DOHH2 (cell line): ENCODE measurements at regions not wholly inside any gene's neighbourhood (a gene's known extent, or its start where the extent isn't known, plus 50 kb on each side); places are given as distances from the start of the nearest gene placed in this dataset.

Source experiments
- H3F3A ChIP-seq: fragments of 200-600 bp; sonication (generic), shearing (Covaris generic); 2 replicates; pipeline ENCODE4 v1.6.0; 2016; ENCODE audit warnings: antibody characterized with exemption, mild to moderate bottlenecking; ENCODE audit not compliant: control insufficient read depth, insufficient read depth
- H3K27ac ChIP-seq: fragments of 200-600 bp; sonication (generic); 2 replicates; pipeline ENCODE4 v1.5.1; 2014; ENCODE audit warnings: low read depth, mild to moderate bottlenecking, low read length, moderate library complexity
- H3K27me3 ChIP-seq: fragments of 200-600 bp; sonication (generic); 2 replicates; pipeline ENCODE4 v1.6.1; 2014; ENCODE audit warnings: mild to moderate bottlenecking, low read length, mixed read lengths; ENCODE audit not compliant: control insufficient read depth
- H3K36me3 ChIP-seq: fragments of 200-600 bp; sonication (generic); 2 replicates; pipeline ENCODE4 v1.6.1; 2014; ENCODE audit warnings: mild to moderate bottlenecking, low read length, moderate library complexity, mixed read lengths; ENCODE audit not compliant: control insufficient read depth
- H3K4me1 ChIP-seq: fragments of 200-600 bp; sonication (generic); 2 replicates; pipeline ENCODE4 v1.6.1; 2014; ENCODE audit warnings: mild to moderate bottlenecking, low read length, mixed read lengths; ENCODE audit not compliant: control insufficient read depth
- H3K4me2 ChIP-seq: fragments of 200-600 bp; sonication (generic); 2 replicates; pipeline ENCODE4 v1.6.0; 2014; ENCODE audit warnings: mild to moderate bottlenecking, low read length, moderate library complexity
- H3K4me3 ChIP-seq: fragments of 200-600 bp; sonication (generic); 2 replicates; pipeline ENCODE4 v1.5.1; 2014; ENCODE audit warnings: mild to moderate bottlenecking, low read length, mixed read lengths
- H3K79me2 ChIP-seq: fragments of 200-600 bp; sonication (generic); 2 replicates; pipeline ENCODE4 v1.6.1; 2014; ENCODE audit warnings: mild to moderate bottlenecking, low read length, mixed read lengths; ENCODE audit not compliant: control insufficient read depth
- H3K9me2 ChIP-seq: fragments of 200-600 bp; sonication (generic); replicated peaks from 2 replicates; pipeline ENCODE4 v1.6.1; 2014; ENCODE audit warnings: mild to moderate bottlenecking, low read length, mixed read lengths; ENCODE audit not compliant: control insufficient read depth
- H3K9me3 ChIP-seq: fragments of 200-600 bp; sonication (generic); 2 replicates; pipeline ENCODE4 v1.6.1; 2014; ENCODE audit warnings: antibody characterized with exemption, low read length, mixed read lengths; ENCODE audit not compliant: control insufficient read depth, insufficient read depth
- H4K20me1 ChIP-seq: fragments of 200-600 bp; sonication (generic); 2 replicates; pipeline ENCODE4 v1.6.0; 2014; ENCODE audit warnings: low read depth, mild to moderate bottlenecking, antibody characterized with exemption, low read length, moderate library complexity; ENCODE audit not compliant: control insufficient read depth, insufficient read depth
- CTCF ChIP-seq: fragments of 200-600 bp; sonication (generic); IDR thresholded peaks from one replicate; pipeline ENCODE4 v1.5.1; 2014; ENCODE audit warnings: antibody characterized with exemption, mild to moderate bottlenecking, low read depth, low read length; ENCODE audit not compliant: poor library complexity, severe bottlenecking
- EZH2phosphoT487 ChIP-seq: fragments of 200-600 bp; sonication (generic); IDR thresholded peaks from 2 replicates; pipeline ENCODE4 v1.6.1; 2017; ENCODE audit warnings: borderline replicate concordance, mild to moderate bottlenecking, antibody characterized with exemption, low read length, moderate library complexity, mixed read lengths

GRCh38 chr9:110029429-110029955 lies 178.5 kb downstream of the C9orf152 start:
- H3K9me2 ChIP-seq: no peaks in the 10 kb centered on the region

GRCh38 chr9:110029956-110030480 lies 177.9 kb downstream of the C9orf152 start:
- H3K27ac ChIP-seq: no peak overlapping the region
- no peaks in the 10 kb centered on the region for H3K79me2 ChIP-seq
- no peaks in the 10 kb centered on the region for H3K27me3 ChIP-seq
- H3K4me2 ChIP-seq: peak overlapping the region; percentile 47
- no peaks in the 10 kb centered on the region for H3K36me3 ChIP-seq
- TF ChIP-seq CTCF: no peak
- TF ChIP-seq EZH2phosphoT487: no peak
- H3K9me2 ChIP-seq: no peaks in the 10 kb centered on the region
- no peaks in the 10 kb centered on the region for H3K9me3 ChIP-seq
- peaks cover 25% of the 10 kb centered on the region for H3K4me1 ChIP-seq
- H3F3A ChIP-seq: no peaks in the 10 kb centered on the region
- H3K4me3 ChIP-seq: peak overlapping the region; percentile 22
- H4K20me1 ChIP-seq: no peaks in the 10 kb centered on the region

More at GRCh38 chr9:110029429-110029955, 178.5 kb downstream of the C9orf152 start:
- no peaks in the 10 kb centered on the region for H3K27me3 ChIP-seq
- H3K79me2 ChIP-seq: no peaks in the 10 kb centered on the region
- no peaks in the 10 kb centered on the region for H3K36me3 ChIP-seq
- H3F3A ChIP-seq: no peaks in the 10 kb centered on the region
- peaks cover 25% of the 10 kb centered on the region for H3K4me1 ChIP-seq
- TF ChIP-seq CTCF (no peak), EZH2phosphoT487 (no peak)
- H3K4me3 ChIP-seq: peak overlapping the region; percentile 22; the same call in 1 of the 2 replicates
- no peaks in the 10 kb centered on the region for H4K20me1 ChIP-seq
- H3K9me3 ChIP-seq: no peaks in the 10 kb centered on the region
- peak overlapping the region; percentile 47 for H3K4me2 ChIP-seq
- no peak overlapping the region for H3K27ac ChIP-seq

GRCh38 chr9:110030632-110031031 lies 177.3 kb downstream of the C9orf152 start:
- Histone ChIP-seq H3K27me3 (no peaks in the 10 kb centered on the region), H3F3A (no peaks in the 10 kb centered on the region), H3K4me3 (no peak overlapping the region), H3K9me2 (no peaks in the 10 kb centered on the region), H3K36me3 (no peaks in the 10 kb centered on the region), H3K9me3 (no peaks in the 10 kb centered on the region), H3K79me2 (no peaks in the 10 kb centered on the region), H4K20me1 (no peaks in the 10 kb centered on the region), H3K4me2 (no peak overlapping the region), H3K27ac (no peak overlapping the region), H3K4me1 (peaks cover 22% of the 10 kb centered on the region)
- TF ChIP-seq CTCF (no peak), EZH2phosphoT487 (no peak)
